ENCODE measurements at regions not wholly inside any gene's neighbourhood (a gene's known extent, or its start where the extent isn't known, plus 50 kb on each side); places are given as distances from the start of the nearest gene placed in this dataset.

DNA sequence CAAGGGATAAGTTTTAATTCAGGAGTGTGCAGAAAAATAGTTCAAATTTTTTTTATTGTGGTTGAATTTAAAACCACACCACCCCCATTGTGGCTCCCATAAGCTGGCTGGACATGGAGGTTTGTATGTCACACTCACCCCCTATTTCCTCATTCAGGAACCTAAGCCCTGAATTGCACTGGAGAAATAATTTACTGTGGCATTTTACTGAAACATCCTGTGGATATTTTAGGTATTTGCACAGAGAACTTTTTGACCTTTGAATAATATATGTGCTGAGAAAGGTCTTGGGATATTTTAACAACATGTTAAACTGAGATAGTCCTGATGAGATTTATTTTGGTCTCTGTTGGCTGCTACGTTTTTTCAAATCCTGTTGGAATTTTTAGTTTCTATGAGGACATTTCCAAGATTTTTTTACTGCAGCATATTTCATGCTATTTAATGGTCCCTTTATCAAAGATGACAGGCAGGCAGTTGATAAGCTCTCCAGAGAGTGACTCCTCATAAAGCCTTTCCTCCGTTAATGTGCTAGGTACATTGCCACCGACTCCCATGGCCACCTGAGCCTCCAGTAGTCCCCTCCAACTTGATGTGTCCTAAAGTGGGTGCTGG lies 51.2 kb upstream of the PALM2AKAP2 start:
- in situ Hi-C loops (cut with MboI; ENCODE audit: low sequenced_read_pairs): no loop called here

DNA sequence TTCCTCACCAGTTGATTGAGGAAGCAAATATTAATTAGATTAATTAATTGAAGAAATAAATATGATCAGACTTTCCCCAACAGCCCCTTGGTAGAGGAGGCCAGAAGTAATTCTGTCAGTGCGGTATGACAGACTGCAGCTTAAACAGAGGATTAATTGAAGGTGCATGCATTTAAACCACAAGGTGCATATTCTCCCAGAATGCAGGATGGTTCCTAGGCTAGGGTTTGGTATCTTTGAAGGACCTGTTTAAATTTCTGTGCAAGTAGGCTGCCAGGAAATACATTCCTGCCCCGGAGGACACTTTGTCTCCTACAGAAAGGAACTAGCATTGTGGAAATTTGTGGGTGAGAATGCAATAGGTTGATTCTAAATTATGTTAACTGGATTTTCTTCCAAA lies 50.5 kb upstream of the PALM2AKAP2 start:
- in situ Hi-C loops (cut with MboI; ENCODE audit: low sequenced_read_pairs): no loop called here
